Kidney (tissue), 13 donors: ENCODE measurements at regions not wholly inside any gene's neighbourhood (a gene's known extent, or its start where the extent isn't known, plus 50 kb on each side); places are given as distances from the start of the nearest gene placed in this dataset.

Experiments
- DNase-seq, 5 donors: peaks; one replicate each; pipeline ENCODE4 v3.0.0-alpha.2; 2013 to 2020
- FAIRE-seq: peaks from 2 replicates; lab custom pipeline; 2012; peaks lifted over from hg19 to GRCh38; lab: Jason Lieb, UNC
- H3K27ac ChIP-seq, 2 donors: one replicate each; pipeline ENCODE4 v1.7.0; 2013; ENCODE audit warnings: low read depth in 2 of 2, low read length in 2 of 2, inconsistent platforms in 1 of 2
- H3K27me3 ChIP-seq: one replicate; pipeline ENCODE4 v1.7.1; 2013; ENCODE audit warnings: low read length, inconsistent platforms; ENCODE audit not compliant: control insufficient read depth, insufficient read depth
- H3K36me3 ChIP-seq, 3 donors: one replicate each; pipeline versions ENCODE4 v1.7.0 to v1.7.1; 2013; ENCODE audit warnings: low read length in 3 of 3, control low read depth in 1 of 3, inconsistent platforms in 1 of 3; ENCODE audit not compliant: insufficient read depth in 3 of 3, control insufficient read depth in 2 of 3
- H3K4me1 ChIP-seq, 3 donors: one replicate each; pipeline versions ENCODE4 v1.7.0 to v1.7.1; 2013; ENCODE audit warnings: low read length in 3 of 3, inconsistent platforms in 1 of 3, low read depth in 1 of 3; ENCODE audit not compliant: control insufficient read depth in 2 of 3, insufficient read depth in 2 of 3
- H3K4me3 ChIP-seq, 3 donors: one replicate each; pipeline versions ENCODE4 v1.7.0 to v1.8.1; 2013; ENCODE audit warnings: low read length in 3 of 3, control low read depth in 1 of 3, inconsistent platforms in 1 of 3
- H3K9ac ChIP-seq, 3 donors: one replicate each; pipeline versions ENCODE4 v1.7.0 to v1.7.1; 2013; ENCODE audit warnings: low read length in 3 of 3, control low read depth in 1 of 3, inconsistent platforms in 1 of 3
- H3K9me3 ChIP-seq, 3 donors: one replicate each; pipeline versions ENCODE4 v1.7.0 to v1.7.1; 2013; ENCODE audit warnings: low read length in 3 of 3, control low read depth in 1 of 3, inconsistent platforms in 1 of 3; ENCODE audit not compliant: control insufficient read depth in 2 of 3, insufficient read depth in 1 of 3
- intact Hi-C: fragments of 100-400 bp; cut with DNase I; formaldehyde crosslinking; loops from one replicate; pipeline ENCODE4 v1.11.1; 2022
- TF ChIP-seq, protein P1 (sequence below): IDR thresholded peaks from 3 replicates; pipeline ENCODE4 v1.5.1; 2012; ENCODE audit warnings: mild to moderate bottlenecking, moderate library complexity, borderline replicate concordance; ENCODE audit not compliant: insufficient read depth; ENCODE audit errors: extremely low read depth
- donor health status: control.
- donor health status: control.
- donor health status: control.
- donor health status: control.
- donor health status: control.
- donor health status: DM: yes; HTN: yes; CAD: no.
- donor health status: Normal renal cell carcinoma (clear cell type).

DNA sequence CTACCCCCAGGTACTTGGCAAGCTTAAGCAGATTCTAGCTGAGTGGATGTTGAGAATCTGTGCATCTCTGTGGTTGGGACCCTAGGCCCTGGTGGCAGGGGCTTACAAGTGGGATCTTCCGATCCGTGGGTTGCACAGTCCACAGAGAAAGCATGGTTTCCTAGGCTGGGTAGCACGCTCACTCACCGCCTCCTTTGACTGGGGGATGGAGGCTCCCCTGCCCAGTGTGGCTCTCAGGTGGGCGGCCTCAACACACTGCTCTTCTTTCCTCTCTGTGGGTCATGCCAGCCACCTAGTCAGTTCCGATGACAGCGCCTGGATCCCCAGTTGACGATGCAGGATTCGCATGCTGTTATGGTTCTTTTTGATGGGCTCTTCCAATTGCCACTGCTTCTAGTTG is 639.5 kb upstream of the ADAMTS5 start:
- intact Hi-C loops = no loop called here
- TF ChIP-seq, protein P1, sequence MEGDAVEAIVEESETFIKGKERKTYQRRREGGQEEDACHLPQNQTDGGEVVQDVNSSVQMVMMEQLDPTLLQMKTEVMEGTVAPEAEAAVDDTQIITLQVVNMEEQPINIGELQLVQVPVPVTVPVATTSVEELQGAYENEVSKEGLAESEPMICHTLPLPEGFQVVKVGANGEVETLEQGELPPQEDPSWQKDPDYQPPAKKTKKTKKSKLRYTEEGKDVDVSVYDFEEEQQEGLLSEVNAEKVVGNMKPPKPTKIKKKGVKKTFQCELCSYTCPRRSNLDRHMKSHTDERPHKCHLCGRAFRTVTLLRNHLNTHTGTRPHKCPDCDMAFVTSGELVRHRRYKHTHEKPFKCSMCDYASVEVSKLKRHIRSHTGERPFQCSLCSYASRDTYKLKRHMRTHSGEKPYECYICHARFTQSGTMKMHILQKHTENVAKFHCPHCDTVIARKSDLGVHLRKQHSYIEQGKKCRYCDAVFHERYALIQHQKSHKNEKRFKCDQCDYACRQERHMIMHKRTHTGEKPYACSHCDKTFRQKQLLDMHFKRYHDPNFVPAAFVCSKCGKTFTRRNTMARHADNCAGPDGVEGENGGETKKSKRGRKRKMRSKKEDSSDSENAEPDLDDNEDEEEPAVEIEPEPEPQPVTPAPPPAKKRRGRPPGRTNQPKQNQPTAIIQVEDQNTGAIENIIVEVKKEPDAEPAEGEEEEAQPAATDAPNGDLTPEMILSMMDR = no peak

DNA sequence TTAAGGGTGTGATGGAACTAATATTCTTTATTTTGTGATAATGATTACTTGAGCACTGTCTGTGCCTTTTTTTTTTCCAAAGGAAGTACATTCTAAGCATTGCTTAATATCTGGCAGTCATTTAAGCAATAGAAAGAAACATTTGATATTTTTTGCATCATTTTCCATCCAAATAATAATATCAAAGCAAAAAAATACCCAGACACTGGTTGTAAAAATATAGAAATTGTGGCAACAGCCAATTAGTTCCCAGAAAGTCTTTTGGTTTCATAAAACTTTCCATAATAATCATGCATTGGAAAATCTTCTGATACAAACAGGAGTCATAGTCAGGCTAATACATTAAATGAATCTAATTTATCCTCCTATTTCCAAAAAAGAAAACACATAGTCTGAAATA is 629.3 kb upstream of the ADAMTS5 start:
- FAIRE-seq = no peak
- Histone ChIP-seq H3K4me3 (no peak overlapping the region), H3K27ac (no peak overlapping the region), H3K9me3 (no peaks in the 10 kb centered on the region), H3K27me3 (no peaks in the 10 kb centered on the region), H3K4me1 (no peaks in the 10 kb centered on the region), H3K36me3 (no peaks in the 10 kb centered on the region), H3K9ac (no peak overlapping the region)
- intact Hi-C loops = no loop called here
- TF ChIP-seq, protein P1 = no peak
- DNase-seq = no peak

More for the DNA sequence above, 639.5 kb upstream of the ADAMTS5 start:
- H3K27ac ChIP-seq = no peak overlapping the region
- no peaks in the 10 kb centered on the region for H3K4me1 ChIP-seq
- H3K4me3 ChIP-seq = no peak overlapping the region
- no peak for FAIRE-seq
- no peak for DNase-seq
- no peaks in the 10 kb centered on the region for H3K27me3 ChIP-seq
- H3K9ac ChIP-seq = no peak overlapping the region
- H3K9me3 ChIP-seq = no peaks in the 10 kb centered on the region
- H3K36me3 ChIP-seq = no peaks in the 10 kb centered on the region

DNA sequence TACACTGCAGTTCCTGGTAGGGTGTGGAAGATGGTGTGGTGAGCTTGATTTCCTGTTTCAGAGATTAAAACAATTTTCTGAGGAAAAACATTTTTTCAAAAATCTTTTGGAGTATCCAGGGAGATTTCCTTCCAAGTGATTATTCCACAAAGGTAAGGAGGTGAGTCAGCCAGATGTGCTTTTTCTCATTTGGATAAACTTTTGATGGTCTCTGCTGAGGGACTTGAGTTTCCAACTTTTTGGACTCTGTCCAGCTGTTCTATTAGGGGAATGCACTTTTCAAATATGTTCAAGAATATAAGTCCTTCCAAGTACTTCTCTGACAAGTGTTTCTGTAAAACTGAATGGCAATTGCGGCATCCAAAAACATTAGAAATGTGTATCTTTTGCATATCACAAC is 628.8 kb upstream of the ADAMTS5 start:
- H3K4me1 ChIP-seq = no peaks in the 10 kb centered on the region
- no peaks in the 10 kb centered on the region for H3K36me3 ChIP-seq
- H3K9me3 ChIP-seq = no peaks in the 10 kb centered on the region
- DNase-seq (no peak), FAIRE-seq (no peak)
- no peaks in the 10 kb centered on the region for H3K27me3 ChIP-seq
- H3K27ac ChIP-seq = no peak overlapping the region
- intact Hi-C loops = no loop called here
- H3K9ac ChIP-seq = no peak overlapping the region
- no peak overlapping the region for H3K4me3 ChIP-seq
- TF ChIP-seq, protein P1 = no peak

DNA sequence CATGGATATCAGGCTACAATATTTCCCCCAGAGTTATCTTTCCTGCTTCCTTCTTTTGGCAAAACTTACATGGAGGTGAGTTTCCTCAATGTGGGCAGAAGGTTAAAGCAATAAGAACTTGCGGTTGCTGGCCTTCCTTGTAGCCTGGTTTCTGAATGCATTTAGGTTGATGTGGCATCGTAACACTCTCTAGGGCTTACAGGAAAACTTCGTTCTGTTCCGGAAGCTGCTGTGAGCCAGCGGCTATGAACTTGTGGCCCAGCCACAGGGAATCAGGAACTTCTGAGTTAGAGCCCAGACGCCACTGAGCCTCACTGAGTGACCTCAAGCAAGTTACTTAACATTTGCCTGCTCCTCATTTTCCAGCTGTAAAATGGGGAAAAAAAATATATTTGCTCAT is 623.4 kb upstream of the ADAMTS5 start:
- intact Hi-C loops = no loop called here
- Histone ChIP-seq H3K4me1 (no peaks in the 10 kb centered on the region), H3K9me3 (no peaks in the 10 kb centered on the region), H3K9ac (no peak overlapping the region), H3K27ac (no peak overlapping the region), H3K27me3 (no peaks in the 10 kb centered on the region), H3K36me3 (no peaks in the 10 kb centered on the region), H3K4me3 (no peak overlapping the region)
- no peak for FAIRE-seq
- TF ChIP-seq, protein P1 = no peak
- peak in 1 of 5 donors; percentile 82 for DNase-seq
